KMS-11 (cell line): ENCODE measurements at regions not wholly inside any gene's neighbourhood (a gene's known extent, or its start where the extent isn't known, plus 50 kb on each side); places are given as distances from the start of the nearest gene placed in this dataset.

Experiments
- H2AFZ ChIP-seq: fragments of 200-600 bp; sonication (generic); 2 replicates; pipeline ENCODE4 v1.6.1; 2016; ENCODE audit warnings: antibody characterized with exemption, mixed run types, low read depth
- H3K27ac ChIP-seq: fragments of 200-600 bp; sonication (generic); 2 replicates; pipeline ENCODE4 v1.6.1; 2016; ENCODE audit warnings: mild to moderate bottlenecking, mixed run types
- H3K27me3 ChIP-seq: fragments of 200-600 bp; sonication (generic); 2 replicates; pipeline ENCODE4 v1.6.1; 2017; ENCODE audit warnings: mild to moderate bottlenecking, low read depth, mixed run types, moderate library complexity; ENCODE audit not compliant: insufficient read depth
- H3K36me3 ChIP-seq: fragments of 200-600 bp; sonication (generic); 2 replicates; pipeline ENCODE4 v1.6.1; 2017; ENCODE audit warnings: mild to moderate bottlenecking, mixed run types; ENCODE audit not compliant: insufficient read depth
- H3K4me1 ChIP-seq: fragments of 200-600 bp; sonication (generic); 2 replicates; pipeline ENCODE4 v1.6.1; 2016; ENCODE audit warnings: mild to moderate bottlenecking, low read depth, mixed run types; ENCODE audit not compliant: poor library complexity, severe bottlenecking
- H3K4me2 ChIP-seq: fragments of 200-600 bp; sonication (generic); 2 replicates; pipeline ENCODE4 v1.7.0; 2016; ENCODE audit warnings: mild to moderate bottlenecking, mixed run types
- H3K4me3 ChIP-seq: fragments of 200-600 bp; sonication (generic); IDR thresholded peaks from 2 replicates; pipeline ENCODE4 v1.6.1; 2017; ENCODE audit warnings: low read depth, low read length, mixed read lengths; ENCODE audit not compliant: insufficient read depth
- H3K79me2 ChIP-seq: fragments of 200-600 bp; sonication (generic); 2 replicates; pipeline ENCODE4 v1.6.1; 2016; ENCODE audit warnings: low read depth, mixed run types; ENCODE audit not compliant: insufficient read depth
- H3K9ac ChIP-seq: fragments of 200-600 bp; sonication (generic); 2 replicates; pipeline ENCODE4 v1.6.1; 2016; ENCODE audit warnings: mild to moderate bottlenecking, mixed run types
- H4K20me1 ChIP-seq: fragments of 200-600 bp; sonication (generic); 2 replicates; pipeline ENCODE4 v1.6.1; 2016; ENCODE audit warnings: mild to moderate bottlenecking, mixed run types; ENCODE audit not compliant: insufficient read depth
- CTCF ChIP-seq: fragments of 200-600 bp; sonication (generic); conservative IDR thresholded peaks from 2 replicates; pipeline ENCODE4 v1.6.1; 2017; ENCODE audit warnings: low read depth, mild to moderate bottlenecking, antibody characterized with exemption, low read length, moderate library complexity, mixed read lengths

GRCh38 chrX:136975684-136976470, 57.9 kb downstream of the GPR101 start:
- no peak for TF ChIP-seq CTCF
- no peak overlapping the region for H3K27ac ChIP-seq

GRCh38 chrX:136967966-136968365, 65.8 kb downstream of the GPR101 start:
- no peak overlapping the region for H3K9ac ChIP-seq

More at GRCh38 chrX:136975684-136976470, 57.9 kb downstream of the GPR101 start:
- H3K79me2 ChIP-seq, result no peaks in the 10 kb centered on the region
- H4K20me1 ChIP-seq, result no peaks in the 10 kb centered on the region
- no peaks in the 10 kb centered on the region for H3K4me1 ChIP-seq
- H3K9ac ChIP-seq, result no peak overlapping the region
- no peak overlapping the region for H2AFZ ChIP-seq
- no peak overlapping the region for H3K4me2 ChIP-seq
- no peak overlapping the region for H3K4me3 ChIP-seq
- no peaks in the 10 kb centered on the region for H3K36me3 ChIP-seq
- no peaks in the 10 kb centered on the region for H3K27me3 ChIP-seq

GRCh38 chrX:136963973-136964372, 69.8 kb downstream of the GPR101 start:
- H3K9ac ChIP-seq, result no peak overlapping the region
- H3K27ac ChIP-seq, result no peak overlapping the region
- TF ChIP-seq CTCF, result no peak
- H3K27me3 ChIP-seq, result no peaks in the 10 kb centered on the region
- no peaks in the 10 kb centered on the region for H3K36me3 ChIP-seq
- no peaks in the 10 kb centered on the region for H3K4me1 ChIP-seq
- H2AFZ ChIP-seq, result no peak overlapping the region
- H3K4me3 ChIP-seq, result no peak overlapping the region
- H3K4me2 ChIP-seq, result no peak overlapping the region
- H3K79me2 ChIP-seq, result no peaks in the 10 kb centered on the region
- no peaks in the 10 kb centered on the region for H4K20me1 ChIP-seq

More at GRCh38 chrX:136967966-136968365, 65.8 kb downstream of the GPR101 start:
- Histone ChIP-seq H3K4me2 (no peak overlapping the region), H2AFZ (no peak overlapping the region), H3K27ac (no peak overlapping the region), H3K79me2 (no peaks in the 10 kb centered on the region), H3K4me3 (no peak overlapping the region), H3K27me3 (no peaks in the 10 kb centered on the region), H3K36me3 (no peaks in the 10 kb centered on the region), H4K20me1 (no peaks in the 10 kb centered on the region), H3K4me1 (no peaks in the 10 kb centered on the region)
- no peak for TF ChIP-seq CTCF

GRCh38 chrX:136961594-136962135, 72.1 kb downstream of the GPR101 start:
- no peak overlapping the region for H3K4me2 ChIP-seq
- H3K27ac ChIP-seq, result no peak overlapping the region
- H3K36me3 ChIP-seq, result no peaks in the 10 kb centered on the region
- no peaks in the 10 kb centered on the region for H4K20me1 ChIP-seq
- H3K79me2 ChIP-seq, result no peaks in the 10 kb centered on the region
- H3K4me3 ChIP-seq, result no peak overlapping the region
- H3K9ac ChIP-seq, result no peak overlapping the region
- H2AFZ ChIP-seq, result no peak overlapping the region
- H3K27me3 ChIP-seq, result no peaks in the 10 kb centered on the region
- H3K4me1 ChIP-seq, result no peaks in the 10 kb centered on the region
- TF ChIP-seq CTCF, result no peak
